ELR (cell line): ENCODE measurements at regions not wholly inside any gene's neighbourhood (a gene's known extent, or its start where the extent isn't known, plus 50 kb on each side); places are given as distances from the start of the nearest gene placed in this dataset.

Experiments
- DNase-seq: peaks from one replicate; pipeline ENCODE4 v3.0.0-alpha.2; 2015; ENCODE audit warnings: low read depth

GRCh38 chr9:11323457-11323856, 710.7 kb upstream of the PTPRD start:
- DNase-seq = no peak

DNA sequence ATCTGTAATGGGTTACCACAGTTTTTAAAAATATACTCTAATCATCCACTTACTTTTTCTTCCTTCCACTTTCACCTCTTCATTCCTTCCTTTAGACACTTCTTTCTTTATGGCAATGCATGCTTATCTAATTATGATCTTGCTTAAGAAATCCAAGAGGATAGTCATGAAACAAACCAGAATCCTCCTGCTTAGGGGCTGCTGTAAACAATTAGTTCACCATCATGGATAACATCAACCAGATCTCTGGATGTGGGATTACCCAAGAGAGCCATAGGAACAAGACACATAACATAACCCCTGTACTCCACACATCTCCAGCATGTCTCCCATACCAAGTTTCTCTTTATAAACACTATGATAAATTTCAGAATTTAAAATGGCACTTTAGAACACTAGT, 713.4 kb upstream of the PTPRD start:
- DNase-seq = no peak

DNA sequence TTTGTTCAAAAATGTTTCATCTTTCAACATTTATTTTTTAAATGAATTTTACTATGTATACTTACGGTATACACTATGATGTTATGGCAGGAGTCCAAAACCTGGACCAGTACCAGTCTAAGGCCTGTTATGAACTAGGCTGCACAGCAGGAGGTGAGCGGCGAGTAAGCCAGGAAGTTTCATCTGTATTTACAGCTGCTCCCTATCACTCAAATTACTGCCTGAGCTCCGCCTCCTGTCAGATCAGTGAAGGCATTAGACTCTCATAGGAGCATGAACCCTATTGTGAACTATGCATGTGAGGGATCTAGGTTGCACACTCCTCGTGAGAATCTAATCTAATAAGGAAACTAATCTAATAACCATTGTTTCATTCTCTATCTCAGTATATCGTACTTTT, 715.5 kb upstream of the PTPRD start:
- DNase-seq = no peak

- no peak for DNase-seq
Measured at GRCh38 chr9:11335011-11335410, 722.2 kb upstream of the PTPRD start.

DNA sequence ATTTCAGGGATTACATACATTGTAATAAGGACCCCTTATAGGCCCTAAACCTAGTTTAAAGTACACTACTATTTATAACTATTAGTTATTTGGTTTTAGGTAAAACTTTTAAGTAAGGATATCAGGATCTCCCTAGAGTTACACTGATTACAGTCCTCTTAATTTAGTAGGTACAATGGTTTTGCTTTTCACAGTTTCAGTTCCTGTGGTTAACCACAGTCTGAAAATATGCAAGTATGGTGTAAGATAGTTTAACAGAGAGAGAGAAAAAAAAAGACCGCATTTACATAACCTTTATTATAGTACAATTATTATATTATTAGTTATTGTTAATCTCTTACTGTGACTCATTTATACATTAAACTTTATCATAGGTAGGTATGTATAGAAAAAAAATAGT, 725.3 kb upstream of the PTPRD start:
- no peak for DNase-seq

GRCh38 chr9:11340654-11341053, 727.9 kb upstream of the PTPRD start:
- no peak for DNase-seq

GRCh38 chr9:11347437-11347836, 734.6 kb upstream of the PTPRD start:
- DNase-seq = no peak

DNA sequence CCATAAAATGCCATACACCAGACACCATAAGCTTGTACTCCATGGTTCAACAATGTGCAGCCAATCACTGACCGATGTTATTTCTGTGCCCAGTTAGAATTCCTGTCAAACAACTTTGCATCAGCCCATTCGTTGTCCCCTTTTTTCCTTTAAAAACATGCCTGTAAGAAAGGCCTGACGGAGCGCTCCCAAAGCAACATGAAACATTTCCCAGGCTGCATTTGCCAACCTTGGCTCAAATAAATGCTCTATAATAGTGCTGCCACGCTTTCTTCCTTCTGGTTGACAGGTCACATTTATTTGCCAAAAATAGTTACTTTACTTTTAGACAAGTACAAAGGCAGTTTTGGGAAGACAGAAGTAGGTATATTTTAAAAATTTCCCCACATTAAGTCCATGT, 735.6 kb upstream of the PTPRD start:
- DNase-seq = no peak

DNA sequence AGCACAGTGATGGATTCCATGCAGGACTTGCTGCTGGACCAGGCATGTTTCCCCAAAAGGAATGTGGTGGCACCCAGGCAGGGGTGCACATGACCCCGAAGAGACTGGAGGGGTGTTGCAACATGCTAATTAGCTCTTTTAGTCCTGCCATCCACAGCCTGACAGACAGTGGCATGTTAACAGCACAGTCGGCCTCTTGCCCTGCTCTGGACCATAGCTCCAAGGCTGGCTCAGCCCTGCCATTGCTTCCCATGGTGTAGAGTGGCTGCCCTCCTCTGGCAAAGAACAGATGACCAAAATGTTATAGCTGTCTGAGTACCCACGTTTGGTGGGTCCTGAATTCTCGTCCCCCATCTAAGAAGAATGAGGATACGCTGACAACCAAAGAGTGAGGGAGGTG, 736.4 kb upstream of the PTPRD start:
- DNase-seq = no peak

GRCh38 chr9:11352612-11353011, 739.8 kb upstream of the PTPRD start:
- DNase-seq = no peak

GRCh38 chr9:11356067-11356466, 743.3 kb upstream of the PTPRD start:
- no peak for DNase-seq

DNA sequence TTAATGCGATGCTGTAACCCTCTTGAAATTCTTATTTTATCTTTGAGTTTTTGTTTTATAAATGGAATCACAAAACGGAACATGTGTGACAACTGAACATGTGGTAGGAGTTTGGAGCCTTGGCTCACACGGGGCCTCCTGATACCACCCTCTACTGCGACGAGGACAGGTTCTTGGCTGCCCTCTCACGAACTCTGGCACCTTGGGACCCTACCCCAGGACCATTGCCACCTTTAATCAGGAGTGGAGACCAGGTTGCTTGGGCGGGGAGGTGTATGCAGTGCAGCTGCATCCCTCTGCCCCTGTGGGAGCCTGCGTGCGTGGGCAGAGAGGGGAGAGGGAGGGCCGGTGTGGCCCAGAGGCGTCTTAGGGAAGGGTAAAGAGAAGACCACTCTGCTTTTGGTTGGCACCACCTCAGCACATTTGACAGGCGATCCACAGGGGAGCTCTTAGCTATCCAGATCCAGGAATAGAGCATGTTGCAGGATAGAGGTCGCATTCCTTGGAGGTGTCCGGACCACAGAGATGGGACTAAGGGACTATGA, 753.9 kb upstream of the PTPRD start:
- no peak for DNase-seq

GRCh38 chr9:11374926-11375325, 762.1 kb upstream of the PTPRD start:
- no peak for DNase-seq

DNA sequence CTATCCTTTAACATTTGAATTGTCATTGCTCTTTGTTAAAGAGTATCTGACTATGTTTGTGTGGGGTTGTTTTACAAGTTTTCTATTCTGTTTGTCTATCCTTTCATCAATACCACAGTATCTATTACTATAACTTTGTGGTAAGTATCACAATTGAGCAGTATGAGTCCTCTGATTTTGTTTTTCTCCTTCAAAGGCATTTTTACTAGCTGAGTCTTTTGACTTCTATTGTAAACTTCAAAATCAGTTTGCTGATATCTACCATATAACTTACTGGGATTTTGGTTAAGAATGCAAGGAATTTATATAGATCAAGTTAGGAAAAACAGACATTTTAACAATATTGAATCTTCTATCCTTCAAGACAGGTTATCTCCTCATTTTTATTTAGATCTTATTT, 789.8 kb upstream of the PTPRD start:
- DNase-seq = no peak

DNA sequence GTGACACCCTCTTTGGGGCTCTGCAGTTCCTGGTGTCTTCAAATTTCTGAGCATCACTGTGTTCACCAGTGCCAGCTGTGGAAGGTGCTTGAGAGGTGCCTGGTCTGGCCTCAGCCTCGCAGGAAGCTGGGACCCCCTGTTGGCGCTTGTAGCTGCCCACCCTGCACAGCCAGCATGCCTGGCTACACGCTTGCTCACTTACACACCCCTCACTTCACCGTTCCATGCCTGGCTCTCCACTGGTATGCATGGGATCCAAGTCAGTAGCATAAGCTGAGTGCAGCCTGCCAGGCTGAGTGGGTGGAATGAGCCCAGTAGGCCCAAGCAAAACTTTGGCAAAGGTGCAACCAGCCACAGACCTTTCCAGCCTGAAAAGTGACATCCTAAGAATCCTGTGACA, 801.4 kb upstream of the PTPRD start:
- DNase-seq = no peak

DNA sequence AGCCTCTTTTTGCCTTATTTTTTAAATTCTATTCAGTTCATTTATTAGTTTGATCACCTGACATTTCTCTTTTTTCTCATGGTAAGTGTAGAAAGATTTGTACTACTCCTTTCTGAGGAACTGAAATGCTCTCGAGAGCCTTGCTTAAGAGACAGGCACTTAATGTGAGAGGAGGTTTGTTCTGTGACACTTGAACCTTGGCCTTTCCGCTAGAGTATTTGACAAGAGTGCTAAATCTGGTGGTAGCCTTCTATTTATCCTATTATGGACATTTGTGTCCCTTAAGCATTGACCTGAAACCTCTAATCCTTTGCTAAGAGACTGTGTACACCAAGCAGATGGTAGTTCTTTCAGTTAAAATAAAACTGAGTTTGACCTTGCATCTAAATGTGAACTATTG, 805.0 kb upstream of the PTPRD start:
- DNase-seq = no peak

GRCh38 chr9:11431490-11431889, 818.7 kb upstream of the PTPRD start:
- no peak for DNase-seq

GRCh38 chr9:11432361-11432760, 819.6 kb upstream of the PTPRD start:
- no peak for DNase-seq

GRCh38 chr9:11443631-11444030, 830.8 kb upstream of the PTPRD start:
- DNase-seq = no peak

GRCh38 chr9:11457825-11458790, 845.3 kb upstream of the PTPRD start:
- DNase-seq = no peak

DNA sequence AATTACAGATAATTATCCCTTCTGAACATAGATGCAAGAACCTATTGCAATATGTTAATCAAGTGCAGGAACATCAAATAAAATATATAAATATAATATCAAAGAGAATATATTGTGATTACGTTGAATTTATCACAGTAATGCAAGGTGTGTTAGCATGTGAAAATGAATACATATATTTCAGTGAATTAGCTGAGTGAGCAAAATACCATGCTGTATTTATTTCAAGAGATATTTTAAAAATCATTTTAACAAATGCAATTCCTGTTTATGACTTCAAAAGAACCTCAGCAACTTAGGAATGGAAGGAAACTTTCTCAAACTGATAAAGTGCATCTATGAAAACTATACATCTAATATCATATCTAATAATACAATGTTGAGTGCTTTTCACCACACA, 856.9 kb upstream of the PTPRD start:
- DNase-seq = no peak

DNA sequence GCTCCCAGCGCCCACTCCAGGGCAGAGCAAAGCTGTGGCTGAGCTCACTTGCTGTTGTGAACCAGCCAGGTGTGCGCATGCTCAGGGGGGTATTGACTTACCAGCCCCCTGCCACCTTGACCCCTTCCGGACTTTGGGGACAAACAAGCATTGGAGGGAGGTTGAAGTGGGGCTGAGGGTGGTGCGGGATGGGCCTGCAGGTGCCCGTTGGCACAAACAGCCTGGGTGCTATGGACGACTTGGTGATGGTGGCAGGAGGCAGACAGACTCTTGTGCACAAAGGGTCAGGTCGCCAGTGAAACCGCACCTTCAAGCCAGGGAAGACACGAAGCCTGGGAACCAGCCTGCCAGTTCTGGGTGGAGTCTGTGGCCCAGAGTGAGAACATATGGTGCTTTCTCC, 858.5 kb upstream of the PTPRD start:
- no peak for DNase-seq

GRCh38 chr9:11500780-11501179, 888.0 kb upstream of the PTPRD start:
- no peak for DNase-seq

DNA sequence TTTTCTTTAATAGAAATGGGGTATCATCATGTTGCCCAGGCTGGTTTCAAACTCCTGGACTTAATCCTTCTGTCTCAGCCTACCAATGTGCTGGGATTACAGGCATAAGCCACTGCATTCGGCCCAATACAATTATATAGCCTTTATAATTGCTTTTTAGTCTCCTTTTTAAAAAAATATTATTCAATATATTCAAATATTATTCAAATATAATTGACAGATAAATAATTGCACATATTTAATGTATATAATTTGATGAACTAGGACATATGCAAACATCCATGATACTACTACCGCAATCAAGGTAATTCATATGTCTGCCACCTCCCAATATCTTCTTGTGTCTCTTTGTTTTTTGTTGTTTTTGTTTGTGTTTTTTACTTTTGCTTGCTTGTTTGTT, 894.2 kb upstream of the PTPRD start:
- DNase-seq = no peak
